ENCODE measurements at regions not wholly inside any gene's neighbourhood (a gene's known extent, or its start where the extent isn't known, plus 50 kb on each side); places are given as distances from the start of the nearest gene placed in this dataset.
A peak's percentile ranks its signal among the peaks of the same experiment; 100 is the strongest.

GRCh38 chr18:22290004-22290403 lies 120.6 kb downstream of the GATA6 start:
- no peak for DNase-seq (ENCODE audit: low spot score)
- Histone ChIP-seq H3K27me3 (ENCODE audit: control insufficient read depth in 4 of 4, insufficient read depth in 4 of 4, low read length in 3 of 4) (no peaks in the 10 kb centered on the region), H3K4me1 (ENCODE audit: control insufficient read depth in 4 of 4, insufficient read depth in 4 of 4, low read length in 3 of 4) (peaks cover 2 to 14% (median 12%) of the 10 kb centered on the region in 4 donors), H3K27ac (ENCODE audit: low read depth in 1 of 2, low read length in 2 of 2) (no peak overlapping the region), H3K9ac (ENCODE audit: low read depth in 1 of 2, low read length in 2 of 2) (no peak overlapping the region), H3K36me3 (ENCODE audit: control insufficient read depth in 4 of 4, insufficient read depth in 3 of 4, low read depth in 1 of 4, low read length in 3 of 4) (no peaks in the 10 kb centered on the region), H3K9me3 (ENCODE audit: control insufficient read depth in 4 of 4, low read length in 3 of 4) (no peaks in the 10 kb centered on the region), H3K4me3 (ENCODE audit: low read depth in 1 of 3, low read length in 3 of 3) (no peak overlapping the region)
- WGBS = 100% methylated on average over 1 of the region's 1 CpG
- TF ChIP-seq FOXA1 (IDR thresholded peaks at IDR 0.05) (no peak), HNF4A (conservative IDR thresholded peaks at IDR 0.05) (no peak), FOXA2 (IDR thresholded peaks at IDR 0.05) (no peak), ZBTB33 (IDR thresholded peaks at IDR 0.05) (no peak), RAD21 (IDR thresholded peaks at IDR 0.05) (no peak), JUND (IDR thresholded peaks at IDR 0.05) (no peak)
- TF ChIP-seq, protein P1, sequence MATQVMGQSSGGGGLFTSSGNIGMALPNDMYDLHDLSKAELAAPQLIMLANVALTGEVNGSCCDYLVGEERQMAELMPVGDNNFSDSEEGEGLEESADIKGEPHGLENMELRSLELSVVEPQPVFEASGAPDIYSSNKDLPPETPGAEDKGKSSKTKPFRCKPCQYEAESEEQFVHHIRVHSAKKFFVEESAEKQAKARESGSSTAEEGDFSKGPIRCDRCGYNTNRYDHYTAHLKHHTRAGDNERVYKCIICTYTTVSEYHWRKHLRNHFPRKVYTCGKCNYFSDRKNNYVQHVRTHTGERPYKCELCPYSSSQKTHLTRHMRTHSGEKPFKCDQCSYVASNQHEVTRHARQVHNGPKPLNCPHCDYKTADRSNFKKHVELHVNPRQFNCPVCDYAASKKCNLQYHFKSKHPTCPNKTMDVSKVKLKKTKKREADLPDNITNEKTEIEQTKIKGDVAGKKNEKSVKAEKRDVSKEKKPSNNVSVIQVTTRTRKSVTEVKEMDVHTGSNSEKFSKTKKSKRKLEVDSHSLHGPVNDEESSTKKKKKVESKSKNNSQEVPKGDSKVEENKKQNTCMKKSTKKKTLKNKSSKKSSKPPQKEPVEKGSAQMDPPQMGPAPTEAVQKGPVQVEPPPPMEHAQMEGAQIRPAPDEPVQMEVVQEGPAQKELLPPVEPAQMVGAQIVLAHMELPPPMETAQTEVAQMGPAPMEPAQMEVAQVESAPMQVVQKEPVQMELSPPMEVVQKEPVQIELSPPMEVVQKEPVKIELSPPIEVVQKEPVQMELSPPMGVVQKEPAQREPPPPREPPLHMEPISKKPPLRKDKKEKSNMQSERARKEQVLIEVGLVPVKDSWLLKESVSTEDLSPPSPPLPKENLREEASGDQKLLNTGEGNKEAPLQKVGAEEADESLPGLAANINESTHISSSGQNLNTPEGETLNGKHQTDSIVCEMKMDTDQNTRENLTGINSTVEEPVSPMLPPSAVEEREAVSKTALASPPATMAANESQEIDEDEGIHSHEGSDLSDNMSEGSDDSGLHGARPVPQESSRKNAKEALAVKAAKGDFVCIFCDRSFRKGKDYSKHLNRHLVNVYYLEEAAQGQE (IDR thresholded peaks at IDR 0.05) = no peak
- TF ChIP-seq, protein P2, sequence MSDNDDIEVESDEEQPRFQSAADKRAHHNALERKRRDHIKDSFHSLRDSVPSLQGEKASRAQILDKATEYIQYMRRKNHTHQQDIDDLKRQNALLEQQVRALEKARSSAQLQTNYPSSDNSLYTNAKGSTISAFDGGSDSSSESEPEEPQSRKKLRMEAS (IDR thresholded peaks at IDR 0.05) = no peak

- peaks cover 2 to 14% (median 14%) of the 10 kb centered on the region in 4 donors for H3K4me1 ChIP-seq (ENCODE audit: control insufficient read depth in 4 of 4, insufficient read depth in 4 of 4, low read length in 3 of 4)
- H3K4me3 ChIP-seq (ENCODE audit: low read depth in 1 of 3, low read length in 3 of 3) = peak overlapping the region in 1 of 3 donors; percentile 17
- H3K9me3 ChIP-seq (ENCODE audit: control insufficient read depth in 4 of 4, low read length in 3 of 4) = no peaks in the 10 kb centered on the region
- TF ChIP-seq TAF1 (conservative IDR thresholded peaks at IDR 0.05) (no peak), JUND (IDR thresholded peaks at IDR 0.05) (peak in 1 of 2 donors; percentile 41), HNF4G (IDR thresholded peaks at IDR 0.05) (no peak), RXRA (IDR thresholded peaks at IDR 0.05) (peak in 1 of 2 donors; percentile 74), EGR1 (IDR thresholded peaks at IDR 0.05; ENCODE audit: low read depth in 2 of 2) (peak in 1 of 2 donors; percentile 46), HNF4A (conservative IDR thresholded peaks at IDR 0.05) (peak; percentile 18 to 51), ZBTB33 (IDR thresholded peaks at IDR 0.05) (no peak), SP1 (IDR thresholded peaks at IDR 0.05) (peak; percentile 32), RAD21 (IDR thresholded peaks at IDR 0.05) (peak; percentile 33 to 56)
- TF ChIP-seq, protein P1 (IDR thresholded peaks at IDR 0.05) = peak; percentile 48
- TF ChIP-seq, protein P2 (IDR thresholded peaks at IDR 0.05) = peak; percentile 42
- WGBS = 11% methylated on average over 5 of the region's 5 CpGs
- no peak for DNase-seq (ENCODE audit: low spot score)
- no peaks in the 10 kb centered on the region for H3K27me3 ChIP-seq (ENCODE audit: control insufficient read depth in 4 of 4, insufficient read depth in 4 of 4, low read length in 3 of 4)
- H3K27ac ChIP-seq (ENCODE audit: low read depth in 1 of 2, low read length in 2 of 2) = peak overlapping the region; percentile 0 to 28
- H3K9ac ChIP-seq (ENCODE audit: low read depth in 1 of 2, low read length in 2 of 2) = no peak overlapping the region
- H3K36me3 ChIP-seq (ENCODE audit: control insufficient read depth in 4 of 4, insufficient read depth in 3 of 4, low read depth in 1 of 4, low read length in 3 of 4) = no peaks in the 10 kb centered on the region
Observed at GRCh38 chr18:22286585-22286984, 117.2 kb downstream of the GATA6 start.

All from liver (tissue), 7 donors.